H9 (cell line): ENCODE measurements at regions not wholly inside any gene's neighbourhood (a gene's known extent, or its start where the extent isn't known, plus 50 kb on each side); places are given as distances from the start of the nearest gene placed in this dataset.

Experiments
- DNase-seq: peaks from one replicate; pipeline ENCODE4 v3.0.0-alpha.2; 2017
- H2AFZ ChIP-seq: one replicate; pipeline ENCODE4 v1.6.1; 2013; ENCODE audit warnings: mild to moderate bottlenecking, low read length, control low read depth, moderate library complexity
- H2AK5ac ChIP-seq: 2 replicates; pipeline ENCODE4 v1.6.1; 2013; ENCODE audit warnings: low read length, control low read depth, mixed read lengths; ENCODE audit not compliant: insufficient read length
- H2BK120ac ChIP-seq: one replicate; pipeline ENCODE4 v1.6.1; 2013; ENCODE audit warnings: low read depth, mild to moderate bottlenecking, low read length, control low read depth, inconsistent platforms; ENCODE audit not compliant: poor library complexity, severe bottlenecking
- H2BK12ac ChIP-seq: 2 replicates; pipeline ENCODE4 v1.6.1; 2013; ENCODE audit warnings: low read length, control low read depth, mixed read lengths, low read depth; ENCODE audit not compliant: insufficient read length
- H2BK15ac ChIP-seq: 2 replicates; pipeline ENCODE4 v1.6.1; 2013; ENCODE audit warnings: low read depth, low read length, control low read depth
- H2BK20ac ChIP-seq: one replicate; pipeline ENCODE4 v1.6.1; 2013; ENCODE audit warnings: low read depth, mild to moderate bottlenecking, low read length, control low read depth, inconsistent platforms; ENCODE audit not compliant: poor library complexity, severe bottlenecking
- H2BK5ac ChIP-seq: 2 replicates; pipeline ENCODE4 v1.6.1; 2013; ENCODE audit warnings: low read length, control low read depth, mixed read lengths; ENCODE audit not compliant: insufficient read length
- H3K14ac ChIP-seq: 2 replicates; pipeline ENCODE4 v1.6.1; 2013; ENCODE audit warnings: low read length, control low read depth; ENCODE audit not compliant: insufficient read depth
- H3K18ac ChIP-seq: 2 replicates; pipeline ENCODE4 v1.6.1; 2013; ENCODE audit warnings: low read depth, mild to moderate bottlenecking, mixed read lengths, low read length, control low read depth; ENCODE audit not compliant: insufficient read length
- H3K23ac ChIP-seq: 2 replicates; pipeline ENCODE4 v1.6.1; 2013; ENCODE audit warnings: low read length, control low read depth, mixed read lengths, low read depth; ENCODE audit not compliant: insufficient read length
- H3K23me2 ChIP-seq: 2 replicates; pipeline ENCODE4 v1.6.1; 2013; ENCODE audit warnings: low read depth, mild to moderate bottlenecking, mixed read lengths, low read length, control low read depth; ENCODE audit not compliant: insufficient read length, poor library complexity, severe bottlenecking
- H3K27ac ChIP-seq: 2 replicates; pipeline ENCODE4 v1.5.1; 2013; ENCODE audit warnings: low read length, control low read depth, mixed read lengths, low read depth; ENCODE audit not compliant: insufficient read length
- H3K27me3 ChIP-seq: 2 replicates; pipeline ENCODE4 v1.6.1; 2013; ENCODE audit warnings: low read length, control low read depth, inconsistent platforms; ENCODE audit not compliant: insufficient read depth
- H3K4ac ChIP-seq: 2 replicates; pipeline ENCODE4 v1.6.1; 2013; ENCODE audit warnings: low read depth, mild to moderate bottlenecking, control low read depth, inconsistent platforms, low read length, moderate library complexity
- H3K4me1 ChIP-seq: 2 replicates; pipeline ENCODE4 v1.6.1; 2013; ENCODE audit warnings: low read length, control low read depth, inconsistent platforms; ENCODE audit not compliant: insufficient read depth
- H3K4me2 ChIP-seq: 2 replicates; pipeline ENCODE4 v1.6.1; 2013; ENCODE audit warnings: low read length, control low read depth, mixed read lengths; ENCODE audit not compliant: insufficient read length, insufficient read depth
- H3K56ac ChIP-seq: 2 replicates; pipeline ENCODE4 v1.6.1; 2013; ENCODE audit warnings: low read depth, mild to moderate bottlenecking, mixed read lengths, low read length, control low read depth; ENCODE audit not compliant: insufficient read length
- H3K79me1 ChIP-seq: 2 replicates; pipeline ENCODE4 v1.6.1; 2013; ENCODE audit warnings: low read depth, mild to moderate bottlenecking, moderate library complexity, low read length, control low read depth, inconsistent platforms; ENCODE audit not compliant: insufficient read depth, poor library complexity, severe bottlenecking
- H3K79me2 ChIP-seq: 2 replicates; pipeline ENCODE4 v1.6.1; 2013; ENCODE audit warnings: low read length, control low read depth, inconsistent platforms; ENCODE audit not compliant: insufficient read depth
- H3K9ac ChIP-seq: 2 replicates; pipeline ENCODE4 v1.6.1; 2013; ENCODE audit warnings: low read length, control low read depth, mixed read lengths; ENCODE audit not compliant: insufficient read length; ENCODE audit errors: extremely low read depth
- H3K9me3 ChIP-seq: one replicate; pipeline ENCODE4 v1.6.1; 2013; ENCODE audit warnings: low read depth, low read length, inconsistent platforms; ENCODE audit not compliant: control insufficient read depth
- H3T11ph ChIP-seq: one replicate; pipeline ENCODE4 v1.6.1; 2013; ENCODE audit warnings: mild to moderate bottlenecking, low read length, control low read depth, inconsistent platforms
- H4K20me1 ChIP-seq: one replicate; pipeline ENCODE4 v1.6.1; 2013; ENCODE audit not compliant: control insufficient read depth, insufficient read length, insufficient read depth
- H4K5ac ChIP-seq: 2 replicates; pipeline ENCODE4 v1.6.1; 2013; ENCODE audit warnings: low read depth, mild to moderate bottlenecking, mixed read lengths, low read length, control low read depth; ENCODE audit not compliant: insufficient read length
- H4K8ac ChIP-seq: replicated peaks from 2 replicates; pipeline ENCODE4 v1.6.1; 2013; ENCODE audit warnings: low read length, control low read depth, mixed read lengths, low read depth; ENCODE audit not compliant: insufficient read length
- H4K91ac ChIP-seq: 2 replicates; pipeline ENCODE4 v1.6.1; 2013; ENCODE audit warnings: low read depth, mild to moderate bottlenecking, moderate library complexity, mixed read lengths, low read length, control low read depth; ENCODE audit not compliant: insufficient read length
- H3K27ac Mint-ChIP-seq, 3 experiments: 2 replicates in 2 of 3; 3 replicates in 1 of 3; pipeline ENCODE4 v1.8.0; 2020 to 2021; ENCODE audit warnings: mixed read lengths in 3 of 3, mild to moderate bottlenecking in 1 of 3, moderate library complexity in 1 of 3
- H3K27me3 Mint-ChIP-seq: 2 replicates; pipeline ENCODE4 v1.8.0; 2021; ENCODE audit warnings: low read depth, mild to moderate bottlenecking, moderate library complexity, mixed read lengths
- H3K36me3 Mint-ChIP-seq, 3 experiments: 2 replicates in 2 of 3; 3 replicates in 1 of 3; pipeline ENCODE4 v1.8.0; 2020 to 2021; ENCODE audit warnings: low read depth in 3 of 3, mixed read lengths in 3 of 3; ENCODE audit not compliant: insufficient read depth in 1 of 3
- H3K4me1 Mint-ChIP-seq, 2 experiments: 2 replicates each; pipeline ENCODE4 v1.8.0; 2020; ENCODE audit warnings: mixed read lengths in 2 of 2
- H3K4me3 Mint-ChIP-seq, 2 experiments: 2 replicates in 1 of 2; 3 replicates in 1 of 2; pipeline ENCODE4 v1.8.0; 2020 to 2021; ENCODE audit warnings: mild to moderate bottlenecking in 2 of 2, mixed read lengths in 2 of 2, moderate library complexity in 1 of 2
- H3K9me3 Mint-ChIP-seq, 2 experiments: 2 replicates in 1 of 2; 3 replicates in 1 of 2; pipeline ENCODE4 v1.8.0; 2020; ENCODE audit warnings: mild to moderate bottlenecking in 2 of 2, mixed read lengths in 2 of 2, moderate library complexity in 1 of 2
- CTCF ChIP-seq: fragments of 200-600 bp; sonication (generic); conservative IDR thresholded peaks from 3 replicates; pipeline ENCODE4 v1.8.0; 2021; ENCODE audit warnings: antibody characterized with exemption, mild to moderate bottlenecking
- WGBS: extraction: QIAGEN DNeasy Blood & Tissue Kit; methylation state at CpG from one replicate; pipeline ENCODE4 v1.1.7; 2013; ENCODE audit warnings: missing lambda C conversion rate, low lambda C conversion rate, mixed read lengths; ENCODE audit not compliant: insufficient read length; ENCODE audit errors: extremely low coverage; 5-methylcytosine and 5-hydroxymethylcytosine counted together

GRCh38 chr5:136720674-136721073 is 355.3 kb upstream of the TRPC7 start:
- H3K18ac ChIP-seq = no peak overlapping the region
- no peak overlapping the region for H2BK15ac ChIP-seq
- no peaks in the 10 kb centered on the region for H3K27me3 ChIP-seq
- H4K5ac ChIP-seq = no peak overlapping the region
- H3K27ac ChIP-seq = no peak overlapping the region
- no peak overlapping the region for H2BK120ac ChIP-seq
- H3K4ac ChIP-seq = no peak overlapping the region
- H3K79me1 ChIP-seq = no peaks in the 10 kb centered on the region
- no peak overlapping the region for H4K91ac ChIP-seq
- no peak overlapping the region for H3K4me2 ChIP-seq
- H3K56ac ChIP-seq = no peak overlapping the region
- H2BK12ac ChIP-seq = no peak overlapping the region
- Mint-ChIP-seq H3K9me3 (no peaks in the 10 kb centered on the region), H3K4me1 (peaks cover 8 to 9% of the 10 kb centered on the region in 2 experiments), H3K36me3 (no peaks in the 10 kb centered on the region), H3K4me3 (no peak overlapping the region), H3K27ac (no peak overlapping the region), H3K27me3 (peaks cover 3% of the 10 kb centered on the region; the same call in 1 of the 2 replicates)
- peaks cover 2% of the 10 kb centered on the region for H4K20me1 ChIP-seq
- H3K4me1 ChIP-seq = no peaks in the 10 kb centered on the region; the same call in 1 of the 2 replicates
- no peak overlapping the region for H2BK5ac ChIP-seq
- H3K9ac ChIP-seq = no peak overlapping the region
- no peaks in the 10 kb centered on the region for H3K9me3 ChIP-seq
- no peak overlapping the region for H4K8ac ChIP-seq
- H2BK20ac ChIP-seq = no peak overlapping the region
- no peak overlapping the region for H2AFZ ChIP-seq
- no peak overlapping the region for H3T11ph ChIP-seq
- DNase-seq = no peak
- no peaks in the 10 kb centered on the region for H3K23me2 ChIP-seq
- no CpG with 5 or more reads among the region's 2 CpGs for WGBS
- H3K14ac ChIP-seq = no peak overlapping the region
- no peaks in the 10 kb centered on the region for H3K79me2 ChIP-seq
- no peak overlapping the region for H3K23ac ChIP-seq
- TF ChIP-seq CTCF = no peak
- H2AK5ac ChIP-seq = no peak overlapping the region
